Upper lobe of left lung (tissue), 4 donors: ENCODE measurements at regions not wholly inside any gene's neighbourhood (a gene's known extent, or its start where the extent isn't known, plus 50 kb on each side); places are given as distances from the start of the nearest gene placed in this dataset.

Experiments
- EP300 ChIP-seq, 4 donors: sonication (generic); formaldehyde crosslinking; IDR thresholded peaks; one replicate each; pipeline ENCODE4 v1.5.1; 2017; ENCODE audit warnings: antibody characterized with exemption in 4 of 4, control low read depth in 2 of 4
- POLR2A ChIP-seq, 4 donors: fragments of 450-650 bp; IDR thresholded peaks; one replicate each; pipeline ENCODE4 v1.5.1; 2016 to 2017; ENCODE audit warnings: antibody characterized with exemption in 4 of 4, mild to moderate bottlenecking in 2 of 4
- TF ChIP-seq, protein P1 (sequence below), 6 experiments: fragments of 450-650 bp in 4 of 6; fragments of 200-600 bp in 2 of 6; sonication (generic) in 2 of 6; IDR thresholded peaks; one replicate each; pipeline ENCODE4 v1.5.1; 2016 to 2019; ENCODE audit warnings: antibody characterized with exemption in 6 of 6

DNA sequence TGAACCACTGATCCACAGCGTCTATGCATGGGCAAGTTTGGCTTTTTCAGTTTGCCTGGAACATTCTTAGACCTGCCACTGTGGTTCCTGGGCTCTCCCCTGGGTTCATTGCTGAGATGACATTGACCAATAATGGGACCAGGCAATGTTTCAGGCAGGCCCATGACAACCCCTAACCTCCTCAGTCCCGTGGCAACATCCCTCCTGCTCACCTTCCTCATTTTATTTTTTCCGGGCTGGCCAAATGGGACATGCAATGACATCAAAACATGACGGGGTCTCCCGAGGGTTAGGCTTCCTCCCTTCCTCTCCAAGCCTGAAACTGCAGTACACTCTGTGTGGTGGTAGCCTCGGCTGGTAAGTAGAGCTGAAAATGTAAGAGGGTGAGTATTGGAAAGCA lies 234.0 kb upstream of the RREB1 start:
- TF ChIP-seq POLR2A (IDR thresholded peaks at IDR 0.05) = peak in 1 of 4 donors; percentile 40
- TF ChIP-seq EP300 (IDR thresholded peaks at IDR 0.05) = peak in 1 of 4 donors; percentile 26
- TF ChIP-seq, protein P1, sequence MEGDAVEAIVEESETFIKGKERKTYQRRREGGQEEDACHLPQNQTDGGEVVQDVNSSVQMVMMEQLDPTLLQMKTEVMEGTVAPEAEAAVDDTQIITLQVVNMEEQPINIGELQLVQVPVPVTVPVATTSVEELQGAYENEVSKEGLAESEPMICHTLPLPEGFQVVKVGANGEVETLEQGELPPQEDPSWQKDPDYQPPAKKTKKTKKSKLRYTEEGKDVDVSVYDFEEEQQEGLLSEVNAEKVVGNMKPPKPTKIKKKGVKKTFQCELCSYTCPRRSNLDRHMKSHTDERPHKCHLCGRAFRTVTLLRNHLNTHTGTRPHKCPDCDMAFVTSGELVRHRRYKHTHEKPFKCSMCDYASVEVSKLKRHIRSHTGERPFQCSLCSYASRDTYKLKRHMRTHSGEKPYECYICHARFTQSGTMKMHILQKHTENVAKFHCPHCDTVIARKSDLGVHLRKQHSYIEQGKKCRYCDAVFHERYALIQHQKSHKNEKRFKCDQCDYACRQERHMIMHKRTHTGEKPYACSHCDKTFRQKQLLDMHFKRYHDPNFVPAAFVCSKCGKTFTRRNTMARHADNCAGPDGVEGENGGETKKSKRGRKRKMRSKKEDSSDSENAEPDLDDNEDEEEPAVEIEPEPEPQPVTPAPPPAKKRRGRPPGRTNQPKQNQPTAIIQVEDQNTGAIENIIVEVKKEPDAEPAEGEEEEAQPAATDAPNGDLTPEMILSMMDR (IDR thresholded peaks at IDR 0.05) = no peak
